CD4-positive, alpha-beta T cell (primary cell): ENCODE measurements at regions not wholly inside any gene's neighbourhood (a gene's known extent, or its start where the extent isn't known, plus 50 kb on each side); places are given as distances from the start of the nearest gene placed in this dataset.

Experiments
- ATAC-seq: fragments of 200-7000 bp; cut with Tn5 transposase; one replicate; pipeline ENCODE4 v1.10.0; 2022; ENCODE audit warnings: mild to moderate bottlenecking; ENCODE audit not compliant: poor library complexity
- CTCF ChIA-PET: fragments of 350-600 bp; sonication (Branson Sonifier 250); formaldehyde crosslinking; loops from one replicate; lab custom pipeline; 2021; ENCODE audit warnings: antibody characterized with exemption, inconsistent platforms; lab: Charles Lee
- POLR2A ChIA-PET: fragments of 350-600 bp; sonication (Branson Sonifier 250); formaldehyde crosslinking; loops from one replicate; lab custom pipeline; 2021; ENCODE audit warnings: antibody characterized with exemption, inconsistent platforms; lab: Charles Lee
- DNase-seq, 14 experiments: peaks; one replicate each; pipeline ENCODE4 v3.0.0-alpha.2; 2013 to 2020; ENCODE audit warnings: mixed read lengths in 2 of 14
- H3K27ac ChIP-seq, 2 donors: one replicate each; pipeline versions ENCODE4 v1.5.1 to v1.7.0; 2013; ENCODE audit warnings: low read length in 2 of 2, low read depth in 1 of 2, mild to moderate bottlenecking in 1 of 2
- H3K27me3 ChIP-seq, 2 experiments: 1 replicate in 1 of 2; 2 replicates in 1 of 2; pipeline versions ENCODE4 v1.6.1 to v1.7.0; 2013; ENCODE audit warnings: low read length in 2 of 2, control low read depth in 1 of 2, mild to moderate bottlenecking in 1 of 2, moderate library complexity in 1 of 2; ENCODE audit not compliant: insufficient read depth in 2 of 2, control insufficient read depth in 1 of 2
- H3K36me3 ChIP-seq: one replicate; pipeline ENCODE4 v1.6.1; 2013; ENCODE audit warnings: low read length, control low read depth; ENCODE audit not compliant: insufficient read depth
- H3K4me1 ChIP-seq: one replicate; pipeline ENCODE4 v1.6.1; 2013; ENCODE audit warnings: low read length, control low read depth; ENCODE audit not compliant: insufficient read depth
- H3K4me3 ChIP-seq: one replicate; pipeline ENCODE4 v1.5.1; 2013; ENCODE audit warnings: mild to moderate bottlenecking, low read length, moderate library complexity
- H3K9me3 ChIP-seq, 2 experiments: 1 replicate in 1 of 2; 2 replicates in 1 of 2; pipeline versions ENCODE4 v1.6.1 to v1.7.0; 2013; ENCODE audit warnings: low read length in 2 of 2, mild to moderate bottlenecking in 2 of 2, control low read depth in 1 of 2, moderate library complexity in 1 of 2; ENCODE audit not compliant: control insufficient read depth in 1 of 2, insufficient read depth in 1 of 2
- H3K27ac Mint-ChIP-seq: one replicate; pipeline ENCODE4 v1.8.0; 2020; ENCODE audit warnings: mixed read lengths
- H3K27me3 Mint-ChIP-seq: one replicate; pipeline ENCODE4 v1.8.0; 2021; ENCODE audit warnings: mixed read lengths
- H3K36me3 Mint-ChIP-seq: one replicate; pipeline ENCODE4 v1.8.0; 2021; ENCODE audit warnings: low read depth, mixed read lengths
- H3K4me1 Mint-ChIP-seq: one replicate; pipeline ENCODE4 v1.8.0; 2021; ENCODE audit warnings: low read depth, mixed read lengths
- H3K4me3 Mint-ChIP-seq: one replicate; pipeline ENCODE4 v1.8.0; 2020; ENCODE audit warnings: mild to moderate bottlenecking, mixed read lengths
- H3K9me3 Mint-ChIP-seq: one replicate; pipeline ENCODE4 v1.8.0; 2020; ENCODE audit warnings: mixed read lengths
- CTCF ChIP-seq: fragments of 200-600 bp; IDR thresholded peaks from one replicate; pipeline ENCODE4 v1.8.0; 2022; ENCODE audit warnings: antibody characterized with exemption, mild to moderate bottlenecking
- intact Hi-C, 2 experiments: fragments of 100-400 bp; cut with DNase I in 1 of 2; cut with micrococcal nuclease in 1 of 2; formaldehyde crosslinking; loops; one replicate each; pipeline versions ENCODE4 v1.15.1 to v1.9.0; 2023 to 2025; cut with DNase I, micrococcal nuclease

GRCh38 chr5:128850049-128850448 lies 115.2 kb upstream of the SLC27A6 start:
- POLR2A ChIA-PET = no interaction called here
- peaks cover 0 to 6% of the 10 kb centered on the region in 2 experiments for H3K9me3 ChIP-seq

GRCh38 chr5:128854931-128855330 lies 110.4 kb upstream of the SLC27A6 start:
- H3K27ac Mint-ChIP-seq = no peak overlapping the region
- Histone ChIP-seq H3K4me3 (no peak overlapping the region), H3K27me3 (no peaks in the 10 kb centered on the region), H3K36me3 (no peaks in the 10 kb centered on the region), H3K27ac (no peak overlapping the region), H3K9me3 (no peaks in the 10 kb centered on the region), H3K4me1 (no peaks in the 10 kb centered on the region)
- H3K27me3 Mint-ChIP-seq = no peaks in the 10 kb centered on the region
- no peaks in the 10 kb centered on the region for H3K4me1 Mint-ChIP-seq
- ChIA-PET CTCF (no interaction called here), POLR2A (no interaction called here)
- ATAC-seq = no peak
- H3K9me3 Mint-ChIP-seq = peaks cover 22% of the 10 kb centered on the region
- H3K36me3 Mint-ChIP-seq = no peaks in the 10 kb centered on the region
- no peak overlapping the region for H3K4me3 Mint-ChIP-seq
- no peak for TF ChIP-seq CTCF
- intact Hi-C loops = no loop called here
- DNase-seq = no peak

More at GRCh38 chr5:128850049-128850448, 115.2 kb upstream of the SLC27A6 start:
- TF ChIP-seq CTCF = no peak
- H3K36me3 Mint-ChIP-seq = no peaks in the 10 kb centered on the region
- H3K27me3 Mint-ChIP-seq = no peaks in the 10 kb centered on the region
- H3K4me3 Mint-ChIP-seq = no peak overlapping the region
- H3K9me3 Mint-ChIP-seq = peaks cover 26% of the 10 kb centered on the region
- H3K4me3 ChIP-seq = no peak overlapping the region
- CTCF ChIA-PET = no interaction called here
- intact Hi-C loops = no loop called here
- no peak for ATAC-seq
- no peak overlapping the region for H3K27ac ChIP-seq
- no peaks in the 10 kb centered on the region for H3K36me3 ChIP-seq
- H3K27ac Mint-ChIP-seq = no peak overlapping the region
- no peaks in the 10 kb centered on the region for H3K4me1 Mint-ChIP-seq
- H3K27me3 ChIP-seq = no peaks in the 10 kb centered on the region
- H3K4me1 ChIP-seq = no peaks in the 10 kb centered on the region
- DNase-seq = no peak

- Mint-ChIP-seq H3K36me3 (no peaks in the 10 kb centered on the region), H3K27me3 (no peaks in the 10 kb centered on the region), H3K4me1 (no peaks in the 10 kb centered on the region), H3K9me3 (peaks cover 9% of the 10 kb centered on the region), H3K27ac (no peak overlapping the region), H3K4me3 (no peak overlapping the region)
- H3K27me3 ChIP-seq = no peaks in the 10 kb centered on the region
- no peak for TF ChIP-seq CTCF
- no peaks in the 10 kb centered on the region for H3K36me3 ChIP-seq
- DNase-seq (no peak), ATAC-seq (no peak)
- intact Hi-C loops = no loop called here
- no peak overlapping the region for H3K4me3 ChIP-seq
- H3K9me3 ChIP-seq = peaks cover 0 to 5% of the 10 kb centered on the region in 2 experiments
- no peak overlapping the region for H3K27ac ChIP-seq
- POLR2A ChIA-PET = no interaction called here
- no peaks in the 10 kb centered on the region for H3K4me1 ChIP-seq
- CTCF ChIA-PET = no interaction called here
Observed at GRCh38 chr5:128857076-128857677, 108.1 kb upstream of the SLC27A6 start.
